Endodermal cell (in vitro differentiated cells): ENCODE measurements at regions not wholly inside any gene's neighbourhood (a gene's known extent, or its start where the extent isn't known, plus 50 kb on each side); places are given as distances from the start of the nearest gene placed in this dataset.
A peak's percentile ranks its signal among the peaks of the same experiment; 100 is the strongest.

Source experiments
- DNase-seq: peaks from one replicate; pipeline ENCODE4 v3.0.0-alpha.2; 2017
- H3K27ac ChIP-seq: 2 replicates; pipeline ENCODE4 v1.5.1; 2013; ENCODE audit warnings: mild to moderate bottlenecking, low read depth, low read length, moderate library complexity
- H3K27me3 ChIP-seq: 2 replicates; pipeline ENCODE4 v1.6.1; 2013; ENCODE audit warnings: mild to moderate bottlenecking, low read length, moderate library complexity; ENCODE audit not compliant: insufficient read depth, control insufficient read depth, poor library complexity, severe bottlenecking
- H3K36me3 ChIP-seq: 2 replicates; pipeline ENCODE4 v1.7.0; 2013; ENCODE audit warnings: mild to moderate bottlenecking, low read length, moderate library complexity; ENCODE audit not compliant: control insufficient read depth, insufficient read depth
- H3K4me1 ChIP-seq: one replicate; pipeline ENCODE4 v1.7.0; 2013; ENCODE audit warnings: low read length; ENCODE audit not compliant: control insufficient read depth, insufficient read depth
- H3K4me3 ChIP-seq: 2 replicates; pipeline ENCODE4 v1.5.1; 2013; ENCODE audit warnings: mild to moderate bottlenecking, low read length, moderate library complexity
- H3K9ac ChIP-seq: 2 replicates; pipeline ENCODE4 v1.6.1; 2013; ENCODE audit warnings: mild to moderate bottlenecking, low read length, moderate library complexity; ENCODE audit not compliant: poor library complexity, severe bottlenecking; ENCODE audit errors: extremely low read depth
- H3K9me3 ChIP-seq: 2 replicates; pipeline ENCODE4 v1.6.1; 2013; ENCODE audit warnings: mild to moderate bottlenecking, low read length, moderate library complexity; ENCODE audit not compliant: control insufficient read depth
- H3K27ac Mint-ChIP-seq: 2 replicates; pipeline ENCODE4 v1.8.0; 2020; ENCODE audit warnings: mixed read lengths
- H3K27me3 Mint-ChIP-seq: 2 replicates; pipeline ENCODE4 v1.8.0; 2021; ENCODE audit warnings: mild to moderate bottlenecking, mixed read lengths; ENCODE audit not compliant: insufficient read depth
- H3K36me3 Mint-ChIP-seq: 2 replicates; pipeline ENCODE4 v1.8.0; 2020; ENCODE audit warnings: low read depth, mixed read lengths
- H3K4me1 Mint-ChIP-seq: 2 replicates; pipeline ENCODE4 v1.8.0; 2020; ENCODE audit warnings: mixed read lengths
- H3K4me3 Mint-ChIP-seq: 2 replicates; pipeline ENCODE4 v1.8.0; 2020; ENCODE audit warnings: mild to moderate bottlenecking, moderate library complexity, mixed read lengths
- H3K9me3 Mint-ChIP-seq: 2 replicates; pipeline ENCODE4 v1.8.0; 2020; ENCODE audit warnings: mild to moderate bottlenecking, mixed read lengths
- WGBS, 2 experiments: methylation state at CpG; one replicate each; pipeline versions ENCODE4 v1.1.5 to v1.1.7; 2013; ENCODE audit warnings: missing lambda C conversion rate in 2 of 2, mixed read lengths in 1 of 2; ENCODE audit not compliant: insufficient coverage in 1 of 2, insufficient read length in 1 of 2; 5-methylcytosine and 5-hydroxymethylcytosine counted together
- TF ChIP-seq, protein P1 (sequence below): fragments of 200-600 bp; sonication (generic); conservative IDR thresholded peaks from 2 replicates; pipeline ENCODE4 v1.5.0; 2021; ENCODE audit warnings: antibody characterized with exemption, mild to moderate bottlenecking

GRCh38 chr4:123833171-123833643 is 436.6 kb downstream of the SPRY1 start:
- Histone ChIP-seq H3K9me3 (no peaks in the 10 kb centered on the region), H3K27me3 (no peaks in the 10 kb centered on the region), H3K4me1 (peaks cover under 1% of the 10 kb centered on the region), H3K4me3 (no peak overlapping the region), H3K27ac (peak overlapping the region; percentile 46), H3K36me3 (no peaks in the 10 kb centered on the region), H3K9ac (no peak overlapping the region)
- H3K27ac Mint-ChIP-seq, result no peak overlapping the region
- H3K27me3 Mint-ChIP-seq, result no peaks in the 10 kb centered on the region
- no peak overlapping the region for H3K4me3 Mint-ChIP-seq
- H3K9me3 Mint-ChIP-seq, result no peaks in the 10 kb centered on the region
- DNase-seq, result no peak
- peaks cover 3% of the 10 kb centered on the region for H3K4me1 Mint-ChIP-seq
- WGBS, 2 experiments, result 97 to 100% methylated on average over 1 to 2 of the region's 2 CpGs
- H3K36me3 Mint-ChIP-seq, result no peaks in the 10 kb centered on the region
- TF ChIP-seq, protein P1, sequence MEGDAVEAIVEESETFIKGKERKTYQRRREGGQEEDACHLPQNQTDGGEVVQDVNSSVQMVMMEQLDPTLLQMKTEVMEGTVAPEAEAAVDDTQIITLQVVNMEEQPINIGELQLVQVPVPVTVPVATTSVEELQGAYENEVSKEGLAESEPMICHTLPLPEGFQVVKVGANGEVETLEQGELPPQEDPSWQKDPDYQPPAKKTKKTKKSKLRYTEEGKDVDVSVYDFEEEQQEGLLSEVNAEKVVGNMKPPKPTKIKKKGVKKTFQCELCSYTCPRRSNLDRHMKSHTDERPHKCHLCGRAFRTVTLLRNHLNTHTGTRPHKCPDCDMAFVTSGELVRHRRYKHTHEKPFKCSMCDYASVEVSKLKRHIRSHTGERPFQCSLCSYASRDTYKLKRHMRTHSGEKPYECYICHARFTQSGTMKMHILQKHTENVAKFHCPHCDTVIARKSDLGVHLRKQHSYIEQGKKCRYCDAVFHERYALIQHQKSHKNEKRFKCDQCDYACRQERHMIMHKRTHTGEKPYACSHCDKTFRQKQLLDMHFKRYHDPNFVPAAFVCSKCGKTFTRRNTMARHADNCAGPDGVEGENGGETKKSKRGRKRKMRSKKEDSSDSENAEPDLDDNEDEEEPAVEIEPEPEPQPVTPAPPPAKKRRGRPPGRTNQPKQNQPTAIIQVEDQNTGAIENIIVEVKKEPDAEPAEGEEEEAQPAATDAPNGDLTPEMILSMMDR, result no peak

DNA sequence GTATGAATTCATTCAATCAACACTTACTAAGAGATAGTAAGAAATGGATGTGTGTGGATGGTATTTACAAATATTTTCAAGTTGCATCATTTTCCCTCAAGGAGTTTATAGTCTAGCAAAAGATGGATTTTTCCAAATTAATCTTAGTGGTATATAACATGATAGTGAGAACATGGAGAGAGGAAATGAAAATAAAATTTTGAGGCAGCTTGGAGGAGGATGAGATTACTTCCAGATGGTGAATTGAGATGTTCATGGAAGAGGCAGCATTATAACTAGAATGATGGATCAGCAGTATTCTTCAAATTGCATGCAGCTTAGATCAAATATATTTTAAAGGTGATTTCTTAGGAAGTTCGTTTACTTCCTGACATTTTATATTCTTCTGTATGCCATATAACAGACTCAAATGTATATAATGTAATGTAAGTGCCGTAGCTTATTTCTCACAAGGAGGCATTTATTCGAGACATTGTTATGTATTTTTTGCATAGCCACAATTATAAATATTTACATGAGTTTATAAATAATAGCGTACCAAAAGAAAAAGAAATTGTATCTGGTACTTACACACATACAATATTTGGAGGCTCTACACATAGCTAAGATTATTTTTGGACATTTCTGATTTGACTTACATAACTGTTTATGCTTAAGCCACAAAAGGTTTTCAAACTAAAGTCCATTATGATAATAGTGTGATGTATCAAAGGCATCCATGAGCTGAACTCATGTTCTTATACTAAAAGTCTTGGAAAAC is 439.4 kb downstream of the SPRY1 start:
- Histone ChIP-seq H3K27me3 (no peaks in the 10 kb centered on the region), H3K4me1 (peaks cover 3% of the 10 kb centered on the region), H3K27ac (no peak overlapping the region), H3K36me3 (no peaks in the 10 kb centered on the region), H3K9me3 (no peaks in the 10 kb centered on the region), H3K9ac (no peak overlapping the region), H3K4me3 (no peak overlapping the region)
- no peaks in the 10 kb centered on the region for H3K36me3 Mint-ChIP-seq
- TF ChIP-seq, protein P1, result no peak
- DNase-seq, result no peak
- WGBS, 2 experiments, result 100% methylated on average over 1 of the region's 4 CpGs; no CpG with 5 or more reads in 1 of the 2 experiments
- H3K4me3 Mint-ChIP-seq, result no peak overlapping the region
- no peaks in the 10 kb centered on the region for H3K9me3 Mint-ChIP-seq
- H3K27ac Mint-ChIP-seq, result no peak overlapping the region
- H3K27me3 Mint-ChIP-seq, result no peaks in the 10 kb centered on the region
- peaks cover 13% of the 10 kb centered on the region for H3K4me1 Mint-ChIP-seq

GRCh38 chr4:123836851-123837595 is 440.4 kb downstream of the SPRY1 start:
- Histone ChIP-seq H3K27me3 (no peaks in the 10 kb centered on the region), H3K9ac (no peak overlapping the region), H3K4me1 (peaks cover 3% of the 10 kb centered on the region), H3K4me3 (no peak overlapping the region), H3K9me3 (no peaks in the 10 kb centered on the region), H3K36me3 (no peaks in the 10 kb centered on the region), H3K27ac (no peak overlapping the region)
- no peaks in the 10 kb centered on the region for H3K9me3 Mint-ChIP-seq
- WGBS, 2 experiments, result 88 to 94% methylated on average over 2 to 4 of the region's 4 CpGs
- H3K27me3 Mint-ChIP-seq, result no peaks in the 10 kb centered on the region
- H3K36me3 Mint-ChIP-seq, result no peaks in the 10 kb centered on the region
- no peak overlapping the region for H3K27ac Mint-ChIP-seq
- TF ChIP-seq, protein P1, result no peak
- peaks cover 13% of the 10 kb centered on the region for H3K4me1 Mint-ChIP-seq
- DNase-seq, result no peak
- H3K4me3 Mint-ChIP-seq, result no peak overlapping the region
